Stomach smooth muscle (tissue), 2 donors: ENCODE measurements at regions not wholly inside any gene's neighbourhood (a gene's known extent, or its start where the extent isn't known, plus 50 kb on each side); places are given as distances from the start of the nearest gene placed in this dataset.

Source experiments
- H3K27ac ChIP-seq: one replicate; pipeline ENCODE4 v1.7.0; 2013; ENCODE audit warnings: mild to moderate bottlenecking, low read length, inconsistent platforms
- H3K27me3 ChIP-seq, 2 donors: one replicate each; pipeline ENCODE4 v1.7.0; 2013; ENCODE audit warnings: low read length in 2 of 2; ENCODE audit not compliant: insufficient read depth in 2 of 2, control insufficient read depth in 1 of 2
- H3K36me3 ChIP-seq, 2 donors: one replicate each; pipeline ENCODE4 v1.7.0; 2013; ENCODE audit warnings: low read length in 2 of 2; ENCODE audit not compliant: control insufficient read depth in 2 of 2, insufficient read depth in 2 of 2
- H3K4me1 ChIP-seq: one replicate; pipeline ENCODE4 v1.7.0; 2013; ENCODE audit warnings: low read length; ENCODE audit not compliant: control insufficient read depth, insufficient read depth
- H3K4me3 ChIP-seq, 2 donors: one replicate each; pipeline ENCODE4 v1.7.0; 2013; ENCODE audit warnings: low read length in 2 of 2
- H3K9ac ChIP-seq, 2 donors: one replicate each; pipeline ENCODE4 v1.7.0; 2013; ENCODE audit warnings: low read length in 2 of 2, mild to moderate bottlenecking in 1 of 2
- H3K9me3 ChIP-seq, 2 donors: one replicate each; pipeline ENCODE4 v1.7.0; 2013; ENCODE audit warnings: low read length in 2 of 2; ENCODE audit not compliant: control insufficient read depth in 2 of 2
- donor health status: healthy.
- donor health status: Pancreatic carcinoma.

GRCh38 chr9:23497137-23497504, 328.9 kb downstream of the ELAVL2 start:
- H3K4me3 ChIP-seq: no peak overlapping the region
- H3K27me3 ChIP-seq: no peaks in the 10 kb centered on the region
- no peaks in the 10 kb centered on the region for H3K9me3 ChIP-seq
- no peaks in the 10 kb centered on the region for H3K36me3 ChIP-seq
- H3K9ac ChIP-seq: no peak overlapping the region
- no peaks in the 10 kb centered on the region for H3K4me1 ChIP-seq
- no peak overlapping the region for H3K27ac ChIP-seq

DNA sequence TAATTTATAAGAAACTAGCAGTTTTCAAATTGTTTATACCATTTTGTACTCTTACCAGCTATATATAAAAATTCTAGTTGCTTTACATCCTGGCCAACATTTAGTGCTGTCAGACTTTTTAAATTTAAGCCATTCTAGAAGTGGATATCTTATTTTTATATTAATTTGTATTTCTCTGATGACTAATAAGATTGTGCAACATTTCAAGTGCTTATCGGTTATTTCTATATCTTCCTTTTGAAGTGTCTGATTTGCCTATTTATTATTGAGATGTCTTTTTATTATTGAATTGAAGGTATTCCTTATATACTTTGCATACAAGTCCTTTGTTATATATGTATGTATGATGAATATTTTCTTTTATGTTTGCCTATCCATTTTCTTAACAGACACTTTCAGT, 324.0 kb downstream of the ELAVL2 start:
- Histone ChIP-seq H3K4me3 (no peak overlapping the region), H3K4me1 (no peaks in the 10 kb centered on the region), H3K27me3 (no peaks in the 10 kb centered on the region), H3K36me3 (no peaks in the 10 kb centered on the region), H3K27ac (no peak overlapping the region), H3K9ac (no peak overlapping the region), H3K9me3 (no peaks in the 10 kb centered on the region)

DNA sequence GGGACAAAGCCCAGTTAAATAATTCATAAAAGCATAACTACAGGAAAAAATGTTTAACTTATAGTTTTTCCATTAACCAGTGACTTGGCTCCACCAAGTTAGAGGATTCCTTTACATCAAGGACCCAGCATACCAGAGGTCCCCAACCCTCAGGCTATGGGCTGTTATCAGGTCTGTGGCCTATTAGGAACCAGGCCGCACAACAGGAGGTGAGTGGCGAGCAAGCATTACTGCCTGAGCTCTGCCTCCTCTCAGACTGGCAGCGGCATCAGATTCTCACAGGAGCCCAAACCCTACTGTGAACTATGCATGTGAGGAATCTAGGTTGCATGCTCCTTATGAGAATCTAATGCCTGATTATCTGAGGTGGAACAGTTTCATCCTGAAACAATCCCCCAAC, 303.1 kb downstream of the ELAVL2 start:
- no peak overlapping the region for H3K27ac ChIP-seq
- H3K9me3 ChIP-seq: no peaks in the 10 kb centered on the region
- no peak overlapping the region for H3K9ac ChIP-seq
- H3K36me3 ChIP-seq: no peaks in the 10 kb centered on the region
- H3K27me3 ChIP-seq: no peaks in the 10 kb centered on the region
- H3K4me1 ChIP-seq: no peaks in the 10 kb centered on the region
- H3K4me3 ChIP-seq: no peak overlapping the region

DNA sequence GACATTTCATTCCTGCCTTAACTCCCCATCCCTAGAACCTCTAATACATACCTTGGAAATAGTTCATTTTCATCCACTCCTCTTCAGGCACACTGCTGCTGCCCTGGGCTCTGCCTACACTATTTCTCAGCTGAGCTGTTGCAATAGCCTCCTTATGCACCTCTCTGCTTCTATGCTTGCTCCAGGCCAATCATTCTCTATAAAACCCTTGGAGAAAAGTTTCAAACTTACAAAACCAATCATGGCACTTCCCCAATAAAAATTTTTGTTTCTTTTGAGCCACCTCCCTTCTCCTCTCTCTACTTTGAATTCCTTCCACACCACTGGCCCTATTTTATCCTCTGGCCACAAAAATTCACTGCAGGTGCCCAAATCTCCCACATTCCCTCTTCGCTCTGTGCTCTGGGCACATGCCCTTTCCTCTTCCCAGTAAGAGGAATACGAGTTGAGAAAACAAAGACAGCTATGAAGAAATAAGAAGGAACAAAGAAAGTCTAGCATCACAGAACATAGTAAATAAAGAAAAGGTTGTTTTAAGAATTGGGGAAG, 301.4 kb downstream of the ELAVL2 start:
- no peaks in the 10 kb centered on the region for H3K36me3 ChIP-seq
- H3K4me1 ChIP-seq: no peaks in the 10 kb centered on the region
- no peak overlapping the region for H3K9ac ChIP-seq
- no peak overlapping the region for H3K27ac ChIP-seq
- H3K27me3 ChIP-seq: no peaks in the 10 kb centered on the region
- H3K4me3 ChIP-seq: no peak overlapping the region
- H3K9me3 ChIP-seq: no peaks in the 10 kb centered on the region

GRCh38 chr9:23526806-23527205, 299.2 kb downstream of the ELAVL2 start:
- Histone ChIP-seq H3K9me3 (peaks cover 0 to 6% of the 10 kb centered on the region in 2 donors), H3K4me1 (no peaks in the 10 kb centered on the region), H3K27ac (no peak overlapping the region), H3K27me3 (no peaks in the 10 kb centered on the region), H3K9ac (no peak overlapping the region), H3K36me3 (no peaks in the 10 kb centered on the region), H3K4me3 (no peak overlapping the region)

GRCh38 chr9:23532282-23532681, 293.8 kb downstream of the ELAVL2 start:
- Histone ChIP-seq H3K27ac (no peak overlapping the region), H3K4me3 (no peak overlapping the region), H3K9me3 (peaks cover 0 to 6% of the 10 kb centered on the region in 2 donors), H3K36me3 (no peaks in the 10 kb centered on the region), H3K4me1 (no peaks in the 10 kb centered on the region), H3K27me3 (no peaks in the 10 kb centered on the region), H3K9ac (no peak overlapping the region)

- no peaks in the 10 kb centered on the region for H3K36me3 ChIP-seq
- no peak overlapping the region for H3K27ac ChIP-seq
- H3K9me3 ChIP-seq: no peaks in the 10 kb centered on the region
- H3K27me3 ChIP-seq: peaks cover 0 to 2% of the 10 kb centered on the region in 2 donors
- H3K9ac ChIP-seq: no peak overlapping the region
- H3K4me3 ChIP-seq: peak overlapping the region in 1 of 2 donors; percentile 47
- no peaks in the 10 kb centered on the region for H3K4me1 ChIP-seq
Observed at GRCh38 chr9:23537192-23538066, 288.6 kb downstream of the ELAVL2 start.

DNA sequence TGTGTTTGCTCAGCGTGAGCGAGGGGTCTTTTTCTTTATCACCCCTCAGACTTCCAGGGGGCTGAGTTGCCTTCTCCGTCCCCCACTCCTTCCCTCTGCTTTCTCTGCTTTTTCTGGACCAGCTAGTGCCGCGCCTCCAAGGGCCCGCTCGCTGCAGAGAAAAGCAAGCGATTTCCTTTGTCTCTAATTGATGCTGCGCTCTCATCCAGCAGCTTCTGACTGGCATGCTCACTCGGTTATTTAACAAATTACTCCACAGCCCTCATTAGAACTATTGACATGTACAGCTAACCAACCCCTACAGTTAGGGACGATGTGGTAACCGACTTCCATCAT, 288.0 kb downstream of the ELAVL2 start:
- H3K9me3 ChIP-seq: no peaks in the 10 kb centered on the region
- no peak overlapping the region for H3K9ac ChIP-seq
- no peak overlapping the region for H3K27ac ChIP-seq
- peaks cover 0 to 2% of the 10 kb centered on the region in 2 donors for H3K27me3 ChIP-seq
- no peaks in the 10 kb centered on the region for H3K36me3 ChIP-seq
- no peaks in the 10 kb centered on the region for H3K4me1 ChIP-seq
- H3K4me3 ChIP-seq: peak overlapping the region in 1 of 2 donors; percentile 47

DNA sequence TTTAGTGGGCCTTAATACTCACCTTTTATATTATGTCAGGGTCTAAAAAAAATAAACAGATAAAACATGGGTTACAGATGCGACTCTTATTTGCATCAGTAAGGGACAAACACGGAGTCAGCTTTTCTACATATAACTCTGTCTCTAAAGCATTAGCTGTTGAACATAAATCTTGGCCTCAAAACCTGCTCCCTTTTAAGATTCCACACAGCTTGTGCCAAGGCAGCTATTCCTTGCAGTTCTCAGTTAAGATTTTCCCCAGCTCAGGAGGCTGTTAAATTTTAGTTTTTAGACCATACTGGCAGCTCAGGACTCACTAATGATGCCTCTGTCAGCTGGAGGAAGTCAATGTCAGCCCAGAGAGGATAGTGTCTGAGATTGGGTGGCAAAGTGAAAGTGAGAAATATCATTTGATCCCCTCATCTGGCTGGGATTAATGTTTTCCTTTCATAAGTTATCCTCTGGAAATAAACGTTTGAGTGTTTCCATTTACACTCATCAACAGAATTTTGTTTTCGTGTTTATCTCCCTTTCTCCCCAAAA, 287.5 kb downstream of the ELAVL2 start:
- peaks cover 0 to 2% of the 10 kb centered on the region in 2 donors for H3K27me3 ChIP-seq
- no peak overlapping the region for H3K27ac ChIP-seq
- H3K9ac ChIP-seq: no peak overlapping the region
- H3K4me3 ChIP-seq: no peak overlapping the region
- H3K4me1 ChIP-seq: no peaks in the 10 kb centered on the region
- H3K36me3 ChIP-seq: no peaks in the 10 kb centered on the region
- no peaks in the 10 kb centered on the region for H3K9me3 ChIP-seq

DNA sequence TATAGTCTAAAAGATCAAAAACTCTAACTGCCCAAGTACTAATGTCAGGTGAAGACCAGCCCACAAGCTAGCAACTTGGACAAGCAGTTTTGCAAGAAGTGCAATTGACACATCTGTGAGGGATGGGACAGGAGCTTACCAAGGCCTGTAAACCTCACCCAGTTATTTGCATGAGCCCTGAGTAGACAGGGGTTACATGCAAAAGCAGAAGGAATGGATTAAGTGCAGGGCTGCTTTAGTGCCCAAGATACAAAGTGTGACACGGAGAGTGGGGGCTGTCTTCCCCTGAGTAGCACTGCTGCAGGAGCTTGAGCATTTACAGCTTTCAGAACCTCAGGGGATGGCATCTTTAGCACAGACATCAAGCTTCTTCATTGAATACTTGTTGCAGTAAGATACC, 286.7 kb downstream of the ELAVL2 start:
- Histone ChIP-seq H3K4me3 (no peak overlapping the region), H3K27me3 (peaks cover 0 to 2% of the 10 kb centered on the region in 2 donors), H3K4me1 (no peaks in the 10 kb centered on the region), H3K36me3 (no peaks in the 10 kb centered on the region), H3K27ac (no peak overlapping the region), H3K9ac (no peak overlapping the region), H3K9me3 (no peaks in the 10 kb centered on the region)

DNA sequence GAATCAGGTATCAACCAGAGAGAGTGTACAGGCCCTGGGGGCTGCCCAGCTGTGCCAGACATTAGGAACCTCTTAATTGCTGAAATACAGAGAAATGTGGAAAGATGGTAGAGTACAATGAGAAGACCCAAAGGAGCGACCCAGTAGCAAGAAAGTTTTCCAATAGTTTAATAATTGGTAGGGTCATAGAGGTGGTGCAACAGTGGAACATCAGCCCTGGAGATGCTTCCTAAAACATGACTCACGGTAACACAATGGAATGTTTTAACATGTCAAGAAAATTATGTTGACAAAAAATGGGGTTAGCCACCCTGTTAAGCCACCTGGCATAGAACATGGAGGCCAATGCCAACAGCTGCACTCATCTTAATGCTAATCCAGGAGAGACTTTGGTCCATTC, 284.1 kb downstream of the ELAVL2 start:
- H3K36me3 ChIP-seq: no peaks in the 10 kb centered on the region
- no peak overlapping the region for H3K27ac ChIP-seq
- H3K9me3 ChIP-seq: no peaks in the 10 kb centered on the region
- no peak overlapping the region for H3K4me3 ChIP-seq
- peaks cover 0 to 2% of the 10 kb centered on the region in 2 donors for H3K27me3 ChIP-seq
- H3K9ac ChIP-seq: no peak overlapping the region
- H3K4me1 ChIP-seq: no peaks in the 10 kb centered on the region
